GM12875 (cell line): ENCODE measurements at regions not wholly inside any gene's neighbourhood (a gene's known extent, or its start where the extent isn't known, plus 50 kb on each side); places are given as distances from the start of the nearest gene placed in this dataset.

Source experiments
- H3K4me3 ChIP-seq: one replicate; pipeline ENCODE4 v1.5.1; 2011; ENCODE audit warnings: low read depth, low read length, control low read depth
- TF ChIP-seq, protein P1 (sequence below): IDR thresholded peaks from 2 replicates; pipeline ENCODE4 v1.5.1; 2011; ENCODE audit warnings: low read depth, mild to moderate bottlenecking, control low read depth, inconsistent platforms, low read length, moderate library complexity, borderline replicate concordance; ENCODE audit not compliant: insufficient read depth

DNA sequence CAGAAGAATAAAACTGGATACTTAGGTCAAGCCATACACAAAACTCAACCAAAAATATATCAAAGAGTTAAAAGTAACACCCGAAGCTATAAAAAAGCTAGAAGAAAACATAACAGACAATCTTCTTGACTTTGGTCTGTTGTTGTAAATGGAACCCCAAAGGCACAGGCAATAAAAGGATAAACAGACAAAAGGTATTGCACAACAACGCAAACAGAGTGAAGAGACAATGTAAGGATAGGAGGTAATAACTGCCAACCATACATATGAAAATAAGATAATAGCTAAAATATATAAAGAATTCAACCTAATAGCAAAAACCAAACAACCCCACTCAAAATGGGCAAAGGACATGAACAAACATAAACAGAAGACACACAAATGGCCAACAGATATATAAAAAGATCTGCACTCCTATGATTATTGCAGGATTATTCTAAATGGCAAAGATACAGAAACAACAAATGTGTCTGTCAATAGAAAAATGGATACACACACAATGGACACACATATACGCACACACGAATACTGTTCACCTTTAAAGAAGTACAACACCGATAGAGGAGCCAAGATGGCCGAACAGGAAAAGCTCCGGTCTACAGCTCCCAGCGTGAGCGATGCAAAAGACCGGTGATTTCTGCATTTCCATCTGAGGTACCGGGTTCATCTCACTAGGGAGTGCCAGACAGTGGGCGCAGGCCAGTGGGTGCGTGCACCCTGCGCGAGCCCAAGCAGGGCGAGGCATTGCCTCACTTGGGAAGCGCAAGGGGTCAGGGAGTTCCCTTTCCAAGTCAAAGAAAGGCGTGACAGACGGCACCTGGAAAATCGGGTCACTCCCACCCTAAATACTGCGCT is 1137.1 kb downstream of the FSCB start:
- TF ChIP-seq, protein P1, sequence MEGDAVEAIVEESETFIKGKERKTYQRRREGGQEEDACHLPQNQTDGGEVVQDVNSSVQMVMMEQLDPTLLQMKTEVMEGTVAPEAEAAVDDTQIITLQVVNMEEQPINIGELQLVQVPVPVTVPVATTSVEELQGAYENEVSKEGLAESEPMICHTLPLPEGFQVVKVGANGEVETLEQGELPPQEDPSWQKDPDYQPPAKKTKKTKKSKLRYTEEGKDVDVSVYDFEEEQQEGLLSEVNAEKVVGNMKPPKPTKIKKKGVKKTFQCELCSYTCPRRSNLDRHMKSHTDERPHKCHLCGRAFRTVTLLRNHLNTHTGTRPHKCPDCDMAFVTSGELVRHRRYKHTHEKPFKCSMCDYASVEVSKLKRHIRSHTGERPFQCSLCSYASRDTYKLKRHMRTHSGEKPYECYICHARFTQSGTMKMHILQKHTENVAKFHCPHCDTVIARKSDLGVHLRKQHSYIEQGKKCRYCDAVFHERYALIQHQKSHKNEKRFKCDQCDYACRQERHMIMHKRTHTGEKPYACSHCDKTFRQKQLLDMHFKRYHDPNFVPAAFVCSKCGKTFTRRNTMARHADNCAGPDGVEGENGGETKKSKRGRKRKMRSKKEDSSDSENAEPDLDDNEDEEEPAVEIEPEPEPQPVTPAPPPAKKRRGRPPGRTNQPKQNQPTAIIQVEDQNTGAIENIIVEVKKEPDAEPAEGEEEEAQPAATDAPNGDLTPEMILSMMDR, result no peak

DNA sequence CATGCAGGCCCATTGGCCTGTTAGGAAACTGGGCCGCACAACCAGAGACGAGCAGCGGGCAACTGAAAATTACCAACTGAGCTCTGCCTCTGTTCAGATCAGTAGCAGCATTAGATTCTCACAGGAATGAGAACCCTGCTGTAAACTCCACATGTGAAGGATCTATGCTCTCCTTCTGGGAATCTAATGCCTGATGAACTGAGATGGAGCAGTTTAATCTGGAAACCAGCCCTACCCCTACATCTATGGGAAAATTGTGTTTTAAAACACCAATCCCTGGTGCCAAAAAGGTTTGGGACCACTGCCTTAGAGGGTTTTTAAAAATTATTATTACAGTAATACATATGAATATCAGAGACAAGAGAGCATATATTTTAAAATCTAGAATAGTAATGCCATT is 1144.5 kb downstream of the FSCB start:
- TF ChIP-seq, protein P1, result no peak
- H3K4me3 ChIP-seq, result no peak overlapping the region

More for the DNA sequence above, 1137.1 kb downstream of the FSCB start:
- H3K4me3 ChIP-seq, result no peak overlapping the region

DNA sequence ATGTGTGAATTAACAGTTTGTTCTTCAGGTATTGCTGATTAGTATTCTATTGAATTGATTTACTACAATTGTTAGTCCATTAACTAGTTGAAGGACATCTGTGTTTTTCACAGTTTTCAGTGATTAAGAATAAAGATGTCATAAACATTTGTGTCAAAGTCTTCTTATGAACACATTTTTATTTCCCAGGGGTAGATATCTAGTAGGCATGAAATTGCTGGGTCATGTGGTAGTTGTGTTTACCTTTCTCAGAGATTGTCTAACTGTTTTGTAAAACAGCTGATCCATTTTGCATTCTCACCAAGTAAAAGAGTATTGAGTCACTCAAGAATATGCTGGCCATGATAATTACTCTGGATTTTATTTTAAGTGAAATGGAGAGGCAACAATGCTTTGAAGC is 1145.3 kb downstream of the FSCB start:
- no peak overlapping the region for H3K4me3 ChIP-seq
- TF ChIP-seq, protein P1, result no peak

DNA sequence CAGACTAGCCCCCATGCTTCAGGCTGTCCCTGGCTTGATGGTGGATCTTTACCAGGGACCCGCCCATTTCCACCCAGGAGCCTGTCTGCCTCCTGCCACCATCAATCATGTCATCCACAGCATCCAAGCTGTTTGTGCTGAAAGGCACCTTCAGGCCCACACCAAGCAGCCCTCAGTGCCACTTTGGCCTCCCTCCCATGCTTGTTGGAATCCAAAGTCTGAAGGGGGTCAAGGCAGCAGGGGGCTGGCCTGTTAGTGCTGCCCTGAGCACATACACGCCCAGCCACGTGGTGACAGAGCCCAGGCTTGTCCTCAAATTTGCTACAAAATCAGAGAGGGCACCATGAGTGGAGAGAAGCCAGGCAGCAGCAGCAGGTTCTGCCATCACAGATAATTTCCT is 1146.8 kb downstream of the FSCB start:
- TF ChIP-seq, protein P1, result no peak
- no peak overlapping the region for H3K4me3 ChIP-seq

DNA sequence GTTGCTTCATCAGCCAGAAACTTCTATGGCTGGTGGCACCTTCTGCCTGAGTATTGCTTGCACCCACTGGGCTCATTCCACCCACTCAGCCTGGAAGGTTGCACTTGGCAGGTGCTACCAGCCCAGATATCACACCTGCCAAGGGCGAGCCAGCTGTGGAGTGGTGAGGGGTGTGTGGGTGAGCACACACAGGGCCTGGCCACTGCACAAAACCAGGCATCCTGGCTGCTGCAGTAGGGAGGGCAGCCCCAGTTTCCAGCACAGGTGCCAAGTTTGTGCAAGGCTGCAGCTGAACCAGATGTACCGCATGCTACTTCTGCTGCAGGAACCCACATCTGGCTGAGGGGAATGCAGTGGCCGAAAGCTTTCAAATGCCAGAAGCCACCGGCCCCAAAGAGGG is 1147.8 kb downstream of the FSCB start:
- H3K4me3 ChIP-seq, result no peak overlapping the region
- TF ChIP-seq, protein P1, result no peak

DNA sequence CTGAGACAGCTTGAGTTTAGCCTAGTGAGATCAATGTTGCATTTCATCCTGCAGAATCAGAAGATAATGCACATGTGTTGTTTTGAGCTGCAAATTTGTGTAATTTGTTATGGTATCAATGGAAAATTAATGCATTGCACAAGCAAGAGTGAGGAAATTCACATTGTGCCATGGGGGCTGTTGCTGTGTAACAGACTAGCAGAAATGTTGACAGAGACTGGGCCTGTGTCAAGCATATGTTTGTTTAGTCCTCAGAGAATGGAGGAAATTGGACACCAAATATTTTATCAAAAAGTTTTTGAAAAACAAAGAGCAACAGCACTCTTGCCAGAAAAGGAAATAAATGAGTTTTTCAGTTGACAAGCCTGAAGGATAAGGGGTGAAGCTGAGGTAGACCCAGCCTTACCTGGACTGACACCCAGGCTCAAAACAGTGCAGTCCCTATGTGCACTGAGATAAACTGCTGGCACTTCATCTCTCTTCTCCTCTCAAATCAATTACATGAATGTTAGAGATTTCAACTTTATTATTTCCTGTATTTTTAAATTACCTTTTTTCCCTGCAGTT is 1150.0 kb downstream of the FSCB start:
- H3K4me3 ChIP-seq, result no peak overlapping the region
- TF ChIP-seq, protein P1, result no peak

DNA sequence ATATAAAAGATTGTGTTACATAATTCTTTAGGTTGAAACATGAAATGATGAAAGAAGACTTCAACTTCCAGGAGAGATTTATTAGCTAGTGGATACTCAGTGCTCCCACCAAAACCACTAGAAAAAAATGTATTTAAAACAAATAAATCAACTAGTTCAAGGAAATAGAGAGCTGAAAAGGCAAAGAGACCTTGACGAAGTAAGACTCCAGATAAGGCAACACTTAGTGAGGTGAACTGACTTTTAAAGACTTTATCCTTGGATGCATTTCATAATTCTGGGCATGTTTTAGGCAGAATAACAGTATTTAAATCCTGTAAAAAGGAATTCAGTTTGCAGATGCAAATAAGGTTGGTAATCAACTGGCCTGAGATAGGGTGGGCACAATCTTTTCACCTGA is 1150.7 kb downstream of the FSCB start:
- TF ChIP-seq, protein P1, result no peak
- H3K4me3 ChIP-seq, result no peak overlapping the region
